ENCODE measurements at regions not wholly inside any gene's neighbourhood (a gene's known extent, or its start where the extent isn't known, plus 50 kb on each side); places are given as distances from the start of the nearest gene placed in this dataset.

DNA sequence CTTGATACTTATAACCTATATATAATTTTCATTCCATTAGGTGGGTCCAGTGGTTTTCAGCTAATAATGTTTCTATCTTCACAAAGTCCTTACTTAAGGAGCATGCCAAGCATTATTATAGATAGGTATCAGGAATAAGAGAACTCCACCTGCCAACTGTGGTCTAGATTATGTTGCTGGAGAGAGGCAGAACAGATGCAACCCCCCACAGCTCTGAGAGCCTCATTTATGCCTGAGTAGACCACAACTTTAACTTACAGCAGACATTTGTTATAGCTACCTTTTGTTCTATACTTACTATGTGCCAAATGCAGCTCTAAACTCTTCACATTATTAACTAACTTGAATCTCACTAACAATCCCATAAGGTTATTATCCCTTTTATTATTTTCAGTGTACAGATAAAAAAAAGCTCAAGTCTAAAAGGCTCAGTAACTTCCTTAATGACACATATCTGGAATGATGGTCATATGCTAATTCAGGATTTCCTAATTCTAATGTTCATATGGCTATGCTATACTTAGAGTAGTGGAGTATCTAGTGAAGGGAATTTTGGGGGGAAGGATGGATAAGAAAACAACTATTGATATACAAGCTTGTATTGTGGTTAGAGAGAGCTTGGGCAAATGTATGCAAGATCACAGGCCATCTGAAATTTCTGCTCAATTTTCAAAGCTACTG, 119.1 kb upstream of the RND3 start:
- DNase-seq = no peak

DNA sequence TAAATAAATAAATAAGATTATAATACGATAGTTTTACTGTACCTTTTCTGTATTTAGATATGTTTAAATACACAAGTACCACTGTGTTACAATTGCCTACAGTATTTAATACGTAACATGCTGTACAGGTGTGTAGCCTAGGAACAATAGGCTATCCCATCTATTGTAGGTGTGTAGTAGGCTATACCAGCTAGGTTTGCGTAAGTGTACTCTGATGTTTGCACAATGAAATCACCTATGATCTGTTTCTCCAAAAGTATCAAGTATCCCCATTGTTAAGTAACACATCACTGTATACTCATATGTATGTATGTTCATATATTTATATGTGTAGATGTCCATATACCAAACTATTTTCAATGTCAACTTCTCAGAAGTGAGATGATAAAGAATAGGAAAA, 118.2 kb upstream of the RND3 start:
- no peak for DNase-seq

DNA sequence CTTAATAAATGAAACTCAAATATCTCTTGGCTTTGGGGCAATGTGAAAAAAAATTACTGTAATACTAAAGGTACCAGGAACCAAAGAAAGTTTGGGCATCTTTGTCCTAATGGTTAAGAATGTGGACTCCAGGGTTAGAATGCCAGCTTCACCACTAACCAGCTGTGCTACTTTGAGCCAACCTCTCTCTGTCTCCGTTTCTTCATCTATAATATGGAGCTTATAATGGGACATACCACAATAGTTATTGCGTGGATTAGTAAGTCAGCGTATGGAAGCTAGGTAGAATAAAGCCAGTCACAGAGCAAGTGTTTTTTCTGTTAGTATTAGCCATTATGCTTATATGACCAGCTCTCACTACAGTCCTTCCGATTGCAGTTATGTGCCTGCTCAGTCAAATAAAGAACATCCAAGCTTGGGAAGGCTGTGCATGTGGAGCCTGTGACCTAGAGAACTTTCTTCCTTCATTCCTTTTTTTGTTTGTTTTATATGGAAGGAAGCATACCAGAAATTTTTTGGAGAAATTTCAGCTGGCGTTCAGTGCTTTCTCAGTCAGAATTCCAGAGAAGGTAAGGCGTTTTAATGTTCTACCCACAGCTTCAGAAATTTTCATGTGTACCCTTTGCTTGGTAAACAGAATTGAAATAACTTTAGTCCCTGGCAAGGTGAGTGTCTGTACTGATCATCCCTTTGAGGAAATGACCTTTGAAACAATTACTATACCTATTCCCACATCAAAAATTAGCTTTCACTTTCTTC, 114.0 kb upstream of the RND3 start:
- no peak for DNase-seq

DNA sequence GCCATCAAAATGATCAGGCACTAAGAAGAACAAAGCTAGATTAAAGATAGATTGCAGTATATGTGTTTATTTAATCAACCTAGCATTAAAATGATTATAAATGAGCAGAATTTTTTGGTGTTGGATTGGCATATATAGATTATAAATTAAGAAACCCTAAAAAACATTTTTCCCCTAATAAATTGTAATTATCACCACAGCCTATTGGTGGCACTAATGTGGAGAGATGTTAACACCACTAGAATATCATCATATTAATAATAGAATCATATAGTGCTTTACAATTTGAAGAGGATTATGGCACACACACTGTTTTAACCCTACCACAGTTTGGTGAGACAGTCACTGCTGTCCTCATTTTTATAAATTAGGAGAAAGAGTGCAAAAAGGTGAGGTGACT, 112.4 kb upstream of the RND3 start:
- DNase-seq = no peak

DNA sequence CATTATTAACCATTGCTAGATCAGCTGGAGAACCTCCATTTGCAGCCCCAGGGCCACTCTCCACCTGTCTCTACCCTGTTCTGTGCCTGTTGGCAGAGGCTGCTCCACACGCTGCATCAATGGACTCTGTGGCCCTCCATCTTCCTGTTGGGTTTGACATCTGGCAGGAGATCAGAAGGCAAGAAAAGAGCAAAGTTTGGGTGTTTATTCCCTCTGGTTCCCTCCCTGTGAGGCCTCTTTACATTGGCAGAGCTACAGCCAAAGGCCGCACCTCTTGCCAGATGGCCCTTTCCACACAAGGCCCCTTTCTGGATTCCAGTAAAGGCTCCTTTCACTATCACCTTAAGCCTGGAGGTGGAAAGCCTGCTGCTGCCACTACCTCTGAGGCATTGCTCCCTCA, 110.9 kb upstream of the RND3 start:
- DNase-seq = no peak

DNA sequence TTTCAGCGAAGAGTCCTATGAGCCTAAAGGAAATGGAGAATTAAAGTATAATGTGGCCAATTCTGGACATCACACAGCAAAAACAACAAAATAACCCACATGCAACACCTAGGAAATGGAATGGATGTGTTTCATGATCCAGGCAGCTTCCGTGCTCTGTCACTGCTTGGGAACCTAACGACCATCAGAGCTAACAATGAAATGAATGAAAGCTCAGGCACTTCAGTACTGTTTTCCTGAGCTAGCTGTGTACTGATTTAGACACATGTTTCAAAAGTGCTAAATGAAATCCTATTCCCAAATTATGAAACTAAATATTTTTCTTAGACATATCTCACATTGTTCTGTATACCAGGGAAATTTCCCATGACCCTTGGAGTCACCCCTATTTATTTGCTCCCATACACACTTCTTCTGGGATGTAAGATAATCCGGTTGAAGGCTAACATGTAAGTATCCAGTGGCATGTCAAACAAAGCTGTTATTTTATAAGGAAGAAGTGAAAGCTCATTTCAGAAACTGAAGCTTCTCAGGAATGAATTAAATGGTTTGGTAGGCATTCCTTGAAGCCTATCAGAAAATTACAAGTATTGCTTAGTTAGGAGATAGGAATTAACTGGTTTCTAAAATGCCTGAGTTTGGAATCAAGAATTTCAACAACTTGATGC, 108.5 kb upstream of the RND3 start:
- no peak for DNase-seq

DNA sequence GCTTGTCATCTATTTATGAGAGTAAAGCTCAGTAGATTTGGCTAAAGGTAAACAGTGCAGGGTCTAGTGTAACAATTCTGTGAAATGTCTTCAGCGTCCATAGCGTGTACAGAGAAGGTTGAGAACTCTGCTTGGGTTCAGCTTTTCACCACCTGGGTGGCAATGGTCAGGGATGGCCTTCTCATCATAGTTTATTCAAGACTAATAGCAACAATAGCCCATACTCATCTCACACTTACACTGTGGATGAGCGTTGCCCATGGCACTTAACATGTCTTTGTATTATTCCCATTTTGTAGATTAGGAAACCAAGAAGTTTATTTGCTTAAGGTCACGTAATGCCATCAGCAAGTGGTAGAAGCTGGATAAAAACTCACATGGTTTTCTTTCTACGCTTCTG, 106.8 kb upstream of the RND3 start:
- no peak for DNase-seq

DNA sequence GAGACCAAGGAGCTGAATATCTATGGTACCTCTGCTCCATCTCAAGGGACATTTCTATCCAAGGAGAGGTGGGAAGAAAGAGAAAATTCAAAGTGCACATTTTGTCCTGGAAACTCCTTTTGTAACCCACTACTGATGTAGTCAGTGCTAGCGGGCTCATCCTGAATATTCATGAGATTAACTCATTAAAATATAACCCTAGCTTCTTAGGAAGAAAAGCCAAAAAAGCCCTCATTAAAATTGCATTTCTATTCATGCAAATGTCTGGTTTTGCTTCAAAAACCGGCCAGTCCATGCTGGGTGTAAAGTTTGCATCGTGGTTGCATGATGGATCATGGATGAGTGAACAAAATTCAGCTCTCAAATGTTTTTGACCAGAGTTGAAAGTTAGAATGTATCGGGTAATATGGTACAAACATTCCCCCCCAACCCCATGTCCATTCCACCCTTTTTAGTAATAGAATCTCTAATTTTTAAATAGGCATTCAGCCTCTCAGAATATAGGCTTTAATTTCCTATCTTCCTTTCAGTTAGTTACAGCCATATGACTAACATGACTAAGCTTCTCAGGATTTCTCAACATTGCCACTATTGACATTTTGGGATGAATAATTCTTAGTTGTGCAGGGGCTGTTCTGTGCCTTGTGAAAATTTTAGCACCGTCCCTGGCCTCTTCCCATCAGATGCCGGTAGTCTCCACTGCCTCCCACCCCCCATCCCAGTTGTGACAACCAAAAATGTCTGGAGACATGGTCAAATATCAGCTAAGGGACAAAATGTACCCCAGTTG, 104.2 kb upstream of the RND3 start:
- no peak for DNase-seq

DNA sequence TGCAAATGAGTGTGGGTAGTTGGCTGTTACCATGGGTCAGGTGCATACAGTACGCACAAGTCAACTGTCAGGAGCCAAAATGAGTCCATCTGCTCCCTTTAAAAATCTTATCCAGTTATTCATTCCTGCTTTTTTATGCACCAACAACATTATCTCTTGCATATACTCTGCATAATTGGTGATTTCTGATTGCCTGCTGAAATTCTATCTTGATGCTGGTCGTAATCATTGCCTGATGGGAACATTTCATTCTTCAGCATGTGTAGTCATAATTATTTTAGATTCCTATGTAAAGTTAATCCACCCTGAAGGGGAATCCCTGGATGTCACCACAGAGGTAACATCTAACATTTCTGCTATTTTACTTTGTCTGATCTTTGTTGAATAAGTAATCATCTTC, 102.2 kb upstream of the RND3 start:
- DNase-seq = no peak

DNA sequence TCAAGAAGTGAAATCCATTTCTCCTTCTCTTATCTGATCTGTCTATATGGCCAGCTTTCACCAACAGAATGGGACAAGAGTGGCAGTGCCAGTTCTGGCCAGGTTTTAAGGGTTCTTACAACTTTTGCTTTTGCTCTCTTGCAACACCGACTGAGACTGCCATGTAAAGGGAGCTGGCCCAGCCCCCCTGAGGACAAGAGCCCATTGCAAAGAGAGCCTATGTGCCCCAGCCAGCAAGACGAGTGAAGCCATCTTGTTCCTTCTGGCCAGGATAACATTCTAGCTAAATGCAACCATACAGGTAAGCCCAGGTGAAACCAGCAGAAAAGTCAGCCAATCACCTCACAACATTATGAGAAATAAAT, 101.0 kb upstream of the RND3 start:
- no peak for DNase-seq

DNA sequence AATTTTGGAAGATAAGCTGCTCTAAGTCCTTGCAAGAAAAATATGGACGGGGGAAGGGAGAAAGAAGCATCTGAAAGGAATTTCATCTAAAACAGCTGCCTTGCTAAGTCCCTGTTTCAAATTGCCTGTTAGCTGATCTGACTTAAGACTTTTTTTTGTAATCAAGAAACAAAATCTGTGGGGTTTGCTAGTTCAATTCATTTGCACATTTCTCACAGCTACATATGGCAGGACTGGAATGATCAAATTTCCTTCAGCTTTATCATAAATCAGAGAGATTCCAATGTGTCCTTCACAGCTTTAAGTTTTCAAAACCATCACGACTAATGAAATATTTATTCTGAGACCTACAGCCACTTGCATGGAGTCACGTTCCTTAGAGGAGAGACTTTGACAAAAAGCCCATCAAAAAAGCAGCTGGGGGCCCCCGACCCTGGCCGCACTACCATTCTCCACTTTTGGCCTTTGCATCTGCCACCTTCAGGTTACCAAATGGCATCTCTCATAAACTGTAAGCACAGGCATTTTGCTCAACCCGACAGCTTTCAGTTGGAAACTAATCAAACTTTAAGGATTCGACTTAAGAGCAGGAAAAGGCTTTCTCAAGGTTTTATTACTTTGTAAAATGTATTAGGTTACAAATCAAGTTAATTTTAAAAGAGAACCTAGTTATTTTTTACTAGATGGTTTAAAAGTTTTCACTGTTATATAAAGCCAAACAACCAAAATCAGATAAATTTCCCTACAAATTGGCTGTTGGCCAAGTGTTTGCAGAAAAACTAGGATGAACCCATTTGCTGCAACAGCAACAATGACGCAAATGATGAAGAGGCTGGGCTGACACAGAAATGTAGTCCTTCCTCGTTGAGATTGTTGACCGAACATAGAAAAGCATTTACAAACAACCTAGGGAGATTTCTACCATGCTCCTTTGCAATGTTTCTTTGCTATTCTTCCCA, 100.4 kb upstream of the RND3 start:
- DNase-seq = no peak

DNA sequence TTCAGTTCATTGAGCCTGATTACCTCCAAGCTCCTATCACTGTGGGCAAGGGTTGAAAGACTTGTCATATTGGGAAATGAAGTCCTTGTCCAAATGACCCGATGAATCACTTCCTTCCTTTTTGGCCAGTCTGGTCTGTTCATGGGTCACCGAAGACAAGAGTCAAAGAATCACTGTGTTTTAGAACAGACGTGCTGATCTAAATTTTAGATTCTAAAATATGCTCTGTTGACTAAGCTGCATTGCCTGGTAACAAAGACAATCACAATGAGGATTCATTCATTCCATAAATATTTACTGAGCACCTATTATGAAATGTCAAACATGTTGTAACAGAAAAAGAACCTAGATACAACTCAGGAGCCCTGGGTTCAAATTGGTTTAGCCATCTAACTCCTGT, 99.4 kb upstream of the RND3 start:
- no peak for DNase-seq

DNA sequence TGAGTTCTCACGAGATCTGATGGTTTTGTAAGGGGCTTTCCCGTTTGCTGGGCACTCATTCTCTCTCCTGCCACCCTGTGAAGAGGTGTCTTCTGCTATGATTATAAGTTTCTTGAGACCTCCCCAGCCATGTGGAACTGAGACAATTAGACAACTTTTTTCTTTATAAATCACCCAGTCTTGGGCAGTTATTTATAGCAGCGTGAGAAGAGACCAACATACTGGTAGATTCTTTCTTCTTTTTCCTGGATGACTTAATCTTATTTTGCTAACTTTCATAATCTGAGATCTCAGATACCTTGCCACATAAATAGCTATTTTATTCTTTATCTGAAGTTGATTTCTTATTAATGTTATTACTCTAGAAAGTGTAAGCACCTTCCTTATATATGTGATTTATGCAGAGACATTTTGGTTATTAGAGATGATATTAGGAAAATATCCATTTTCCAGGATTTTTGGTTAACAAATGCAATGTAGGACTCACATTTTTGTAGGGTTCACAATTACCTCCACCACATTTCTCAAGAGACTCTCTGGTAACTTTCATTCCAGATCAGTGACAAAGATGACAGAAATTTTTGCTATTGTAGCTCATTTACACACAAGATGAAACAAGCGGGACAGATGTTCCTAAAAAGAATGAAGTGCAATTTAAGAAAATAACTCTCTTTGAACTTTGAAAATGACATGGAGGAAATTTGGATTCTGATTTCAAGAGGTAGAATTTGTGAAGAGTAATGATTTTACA, 97.9 kb upstream of the RND3 start:
- no peak for DNase-seq

DNA sequence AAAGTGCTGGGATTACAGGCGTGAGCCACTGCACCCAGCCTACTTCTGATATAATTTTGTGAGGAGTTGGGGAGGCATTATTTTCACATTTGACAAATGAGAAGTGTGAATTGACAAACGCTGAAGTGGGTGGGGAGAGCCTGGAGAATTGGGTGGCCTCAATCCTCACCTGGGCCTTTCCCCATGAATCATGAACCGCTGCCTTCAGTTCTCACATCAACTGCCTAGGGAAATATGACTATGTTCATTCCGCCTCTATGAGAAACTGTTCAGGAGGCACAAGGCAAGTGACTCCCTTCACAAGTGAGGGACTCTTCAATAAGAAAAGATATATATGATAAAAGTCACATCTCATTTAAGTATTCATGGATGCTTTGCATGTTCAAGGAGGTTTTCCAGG, 96.6 kb upstream of the RND3 start:
- no peak for DNase-seq

DNA sequence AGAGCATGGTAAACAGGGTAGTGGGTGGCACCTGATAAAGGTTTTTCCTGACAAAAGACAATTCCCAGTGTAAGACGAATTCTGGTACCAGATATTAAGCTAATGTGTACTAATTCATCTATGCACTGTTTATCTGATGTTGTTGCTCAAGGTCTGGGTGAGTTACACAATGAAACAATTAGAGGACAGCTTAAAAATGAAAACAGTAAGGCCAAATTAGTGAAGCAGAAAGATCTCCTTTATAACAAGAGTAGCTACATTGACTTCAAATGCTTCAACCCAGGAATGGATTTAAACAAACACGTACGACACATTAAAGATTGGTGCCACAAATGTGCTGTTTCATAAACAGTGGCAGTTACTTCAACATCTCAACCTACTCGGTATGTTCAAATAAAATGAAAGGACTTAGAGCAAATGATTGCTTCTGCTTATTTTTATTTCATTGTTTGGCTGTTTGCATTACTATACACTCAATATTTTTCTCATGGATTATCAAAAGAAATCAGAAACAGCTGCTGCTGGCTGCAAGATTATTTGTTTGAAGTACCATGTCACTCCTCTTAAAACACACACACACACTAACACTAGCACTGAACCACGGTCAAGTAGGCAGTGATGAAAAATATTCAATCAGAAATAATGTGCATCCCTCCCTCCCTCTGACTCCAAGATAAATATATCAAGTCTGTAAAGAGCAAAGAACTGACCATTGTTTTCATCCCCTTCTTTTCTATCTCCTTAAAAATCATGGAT, 94.4 kb upstream of the RND3 start:
- DNase-seq = no peak

DNA sequence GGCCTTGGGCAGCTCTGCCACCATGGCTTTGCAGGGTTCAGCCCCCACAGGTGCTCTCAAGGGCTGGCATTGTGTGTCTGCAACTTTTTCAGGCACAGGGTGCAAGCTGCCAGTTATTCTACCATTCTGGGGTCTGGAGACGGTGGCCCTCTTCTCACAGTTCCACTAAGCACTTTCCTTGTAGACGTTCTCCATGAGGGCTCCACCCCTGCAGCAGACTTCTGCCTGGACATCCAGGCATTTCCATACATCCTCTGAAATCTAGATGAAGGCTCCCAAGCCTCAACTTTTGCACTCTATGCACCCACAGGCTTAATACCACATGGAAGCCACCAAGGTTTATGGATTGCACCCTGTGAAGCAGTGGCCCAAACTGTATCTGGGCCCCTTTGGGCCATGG, 91.0 kb upstream of the RND3 start:
- no peak for DNase-seq

DNA sequence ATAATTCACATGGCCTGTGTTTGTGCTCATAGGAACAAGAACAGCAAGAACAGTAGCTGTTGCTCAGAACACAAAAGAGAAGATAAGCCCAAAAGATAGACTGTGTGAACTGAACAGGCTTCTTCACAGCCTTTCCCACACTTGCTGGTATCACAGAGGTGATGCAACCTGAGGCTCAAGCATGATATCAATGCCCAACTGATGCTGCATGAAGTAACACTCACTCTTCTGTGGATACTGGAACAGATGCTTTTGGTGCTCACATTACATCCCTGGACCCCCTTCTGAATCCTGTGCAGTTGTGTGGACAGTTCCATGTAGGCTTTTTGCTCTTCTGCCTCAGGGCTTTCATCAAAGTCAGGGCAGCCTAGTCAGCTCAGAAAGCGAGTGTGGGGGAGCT, 88.4 kb upstream of the RND3 start:
- no peak for DNase-seq

DNA sequence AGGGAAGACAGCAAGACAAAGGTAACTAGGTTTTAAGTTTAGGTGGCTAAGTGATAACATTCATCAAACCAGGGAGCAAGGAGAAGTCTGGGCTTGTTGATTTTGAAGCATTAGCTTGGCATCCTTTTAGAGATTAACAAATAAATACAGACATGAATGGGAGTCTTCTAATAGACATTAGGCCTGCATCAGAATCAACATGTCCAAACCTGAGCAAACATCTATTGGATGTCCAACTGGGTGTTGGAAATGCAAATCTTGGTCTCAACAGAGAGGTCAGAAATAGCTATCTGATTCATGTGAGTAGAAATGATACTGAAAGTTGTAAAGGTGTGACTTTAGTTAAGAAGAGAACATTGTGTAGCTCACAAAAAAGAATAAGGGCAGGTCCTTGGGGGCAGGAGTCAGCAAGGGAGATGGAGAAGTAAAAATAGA, 85.5 kb upstream of the RND3 start:
- no peak for DNase-seq

DNA sequence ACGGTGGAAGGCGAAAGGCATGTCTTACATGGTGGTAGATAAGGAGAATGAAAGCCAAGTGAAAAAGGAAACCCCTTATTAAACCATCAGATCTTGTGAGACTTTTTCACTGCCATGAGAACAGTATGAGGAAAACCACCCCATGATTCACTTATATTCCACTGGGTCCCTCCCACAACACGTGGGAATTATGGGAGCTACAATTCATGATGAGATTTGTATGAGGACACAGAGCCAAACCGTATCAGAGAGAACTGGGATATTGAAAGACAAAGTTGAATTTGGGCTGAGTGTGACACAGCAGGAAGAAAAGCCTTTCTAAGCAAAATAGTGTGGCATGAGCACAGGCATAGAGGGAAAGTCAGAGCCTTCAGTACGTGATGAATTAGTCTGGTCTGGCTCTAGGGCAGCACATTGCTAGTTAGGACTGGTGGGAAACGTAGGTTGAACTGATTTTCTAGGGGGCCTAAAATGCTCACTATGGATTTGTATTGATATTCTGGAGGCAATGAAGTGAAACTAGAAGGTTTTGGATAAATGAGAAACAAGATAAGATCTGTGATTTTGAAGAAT, 84.8 kb upstream of the RND3 start:
- no peak for DNase-seq

DNA sequence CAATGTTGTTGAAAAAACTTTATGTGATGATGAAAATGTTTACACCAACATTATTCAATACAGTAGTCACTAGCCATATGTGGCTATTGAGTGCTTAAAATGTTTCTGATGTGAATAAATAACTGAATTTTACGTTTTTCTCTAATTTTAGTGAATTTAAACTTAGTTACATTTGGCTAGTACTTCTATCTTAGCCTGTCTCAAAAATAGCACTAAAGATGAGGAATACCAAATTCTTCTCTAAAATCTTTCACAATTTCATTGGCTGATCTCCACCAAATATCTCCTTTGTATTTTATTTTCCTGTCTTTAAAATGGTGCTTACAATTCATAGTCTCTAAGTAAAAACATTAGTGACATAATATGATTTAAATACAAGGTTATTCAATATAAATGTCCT, 83.7 kb upstream of the RND3 start:
- no peak for DNase-seq

Measured in activated CD4-positive, alpha-beta T cell treated with anti-CD3 and anti-CD28 coated beads, Interleukin-2, Interleukin-6, amounts not matched to agents 100 ng/mL and 50 ng/mL, durations not matched to agents 16 hours and 8 hours (primary cell).